Prostate gland (tissue), 2 donors: ENCODE measurements at regions not wholly inside any gene's neighbourhood (a gene's known extent, or its start where the extent isn't known, plus 50 kb on each side); places are given as distances from the start of the nearest gene placed in this dataset.

Experiments used
- CTCF ChIP-seq, 4 experiments: fragments of 200-600 bp in 2 of 4; fragments of 450-650 bp in 2 of 4; sonication (generic) in 2 of 4; IDR thresholded peaks; 1 replicate in 3 of 4; 2 replicates in 1 of 4; pipeline ENCODE4 v1.5.1; 2016 to 2019; ENCODE audit warnings: antibody characterized with exemption in 4 of 4, mild to moderate bottlenecking in 2 of 4, moderate library complexity in 2 of 4
- POLR2A ChIP-seq: fragments of 450-650 bp; IDR thresholded peaks from one replicate; pipeline ENCODE4 v1.6.1; 2016; ENCODE audit warnings: antibody characterized with exemption, mild to moderate bottlenecking
- POLR2AphosphoS5 ChIP-seq: sonication (generic); formaldehyde crosslinking; IDR thresholded peaks from one replicate; pipeline ENCODE4 v1.6.1; 2017; ENCODE audit warnings: antibody characterized with exemption

DNA sequence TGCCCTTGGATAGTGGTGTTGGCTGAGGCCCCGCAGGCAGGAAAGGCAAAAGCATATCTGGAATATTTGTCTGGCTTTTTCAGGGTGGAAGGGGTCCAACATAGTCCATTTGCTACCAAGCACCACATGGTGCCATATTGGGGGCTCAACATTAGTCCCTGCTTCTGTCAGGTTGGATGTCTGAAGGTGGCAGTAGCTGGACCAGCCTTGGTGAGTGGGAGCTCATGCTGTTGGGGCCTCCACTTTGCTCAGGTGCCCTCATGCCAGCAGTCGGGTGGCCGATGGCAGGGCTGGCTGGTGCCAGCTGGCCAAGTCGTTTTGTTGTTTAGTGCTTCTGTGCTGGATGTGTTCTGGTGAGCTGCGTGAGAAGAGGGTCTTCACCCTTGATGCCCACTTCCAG, 135.3 kb downstream of the PAPOLA start:
- no peak for TF ChIP-seq CTCF (IDR thresholded peaks at IDR 0.05)
- no peak for TF ChIP-seq POLR2A
- no peak for TF ChIP-seq POLR2AphosphoS5
